ENCODE measurements at regions not wholly inside any gene's neighbourhood (a gene's known extent, or its start where the extent isn't known, plus 50 kb on each side); places are given as distances from the start of the nearest gene placed in this dataset.

DNA sequence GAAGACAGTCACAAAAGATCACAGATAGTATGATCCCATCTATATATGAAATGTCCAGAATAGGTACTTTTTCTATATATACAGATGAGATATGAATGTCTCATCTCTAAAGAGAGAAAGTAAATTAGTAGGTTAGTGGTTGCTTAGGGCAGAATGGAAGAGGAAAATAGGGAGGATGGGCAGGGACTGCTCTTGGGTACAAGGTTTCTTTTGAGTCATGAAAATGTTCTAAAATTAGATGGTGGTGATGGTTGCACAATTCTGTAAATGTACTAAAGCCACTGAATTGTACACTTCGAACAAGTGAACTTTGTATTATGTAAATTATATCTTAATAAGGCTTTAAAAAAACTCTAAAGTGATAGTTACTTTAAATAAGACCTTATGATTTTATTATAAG lies 59.6 kb upstream of the GRAMD2B start:
- TF ChIP-seq, protein P1, sequence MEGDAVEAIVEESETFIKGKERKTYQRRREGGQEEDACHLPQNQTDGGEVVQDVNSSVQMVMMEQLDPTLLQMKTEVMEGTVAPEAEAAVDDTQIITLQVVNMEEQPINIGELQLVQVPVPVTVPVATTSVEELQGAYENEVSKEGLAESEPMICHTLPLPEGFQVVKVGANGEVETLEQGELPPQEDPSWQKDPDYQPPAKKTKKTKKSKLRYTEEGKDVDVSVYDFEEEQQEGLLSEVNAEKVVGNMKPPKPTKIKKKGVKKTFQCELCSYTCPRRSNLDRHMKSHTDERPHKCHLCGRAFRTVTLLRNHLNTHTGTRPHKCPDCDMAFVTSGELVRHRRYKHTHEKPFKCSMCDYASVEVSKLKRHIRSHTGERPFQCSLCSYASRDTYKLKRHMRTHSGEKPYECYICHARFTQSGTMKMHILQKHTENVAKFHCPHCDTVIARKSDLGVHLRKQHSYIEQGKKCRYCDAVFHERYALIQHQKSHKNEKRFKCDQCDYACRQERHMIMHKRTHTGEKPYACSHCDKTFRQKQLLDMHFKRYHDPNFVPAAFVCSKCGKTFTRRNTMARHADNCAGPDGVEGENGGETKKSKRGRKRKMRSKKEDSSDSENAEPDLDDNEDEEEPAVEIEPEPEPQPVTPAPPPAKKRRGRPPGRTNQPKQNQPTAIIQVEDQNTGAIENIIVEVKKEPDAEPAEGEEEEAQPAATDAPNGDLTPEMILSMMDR (IDR thresholded peaks at IDR 0.05; ENCODE audit: low read depth, low read length, missing input control) = no peak
- peak; percentile 37 to 47 for TF ChIP-seq RAD21 (IDR thresholded peaks at IDR 0.05)
- TF ChIP-seq, protein P2, sequence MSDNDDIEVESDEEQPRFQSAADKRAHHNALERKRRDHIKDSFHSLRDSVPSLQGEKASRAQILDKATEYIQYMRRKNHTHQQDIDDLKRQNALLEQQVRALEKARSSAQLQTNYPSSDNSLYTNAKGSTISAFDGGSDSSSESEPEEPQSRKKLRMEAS (IDR thresholded peaks at IDR 0.05) = peak; percentile 49
- TF ChIP-seq, protein P3, sequence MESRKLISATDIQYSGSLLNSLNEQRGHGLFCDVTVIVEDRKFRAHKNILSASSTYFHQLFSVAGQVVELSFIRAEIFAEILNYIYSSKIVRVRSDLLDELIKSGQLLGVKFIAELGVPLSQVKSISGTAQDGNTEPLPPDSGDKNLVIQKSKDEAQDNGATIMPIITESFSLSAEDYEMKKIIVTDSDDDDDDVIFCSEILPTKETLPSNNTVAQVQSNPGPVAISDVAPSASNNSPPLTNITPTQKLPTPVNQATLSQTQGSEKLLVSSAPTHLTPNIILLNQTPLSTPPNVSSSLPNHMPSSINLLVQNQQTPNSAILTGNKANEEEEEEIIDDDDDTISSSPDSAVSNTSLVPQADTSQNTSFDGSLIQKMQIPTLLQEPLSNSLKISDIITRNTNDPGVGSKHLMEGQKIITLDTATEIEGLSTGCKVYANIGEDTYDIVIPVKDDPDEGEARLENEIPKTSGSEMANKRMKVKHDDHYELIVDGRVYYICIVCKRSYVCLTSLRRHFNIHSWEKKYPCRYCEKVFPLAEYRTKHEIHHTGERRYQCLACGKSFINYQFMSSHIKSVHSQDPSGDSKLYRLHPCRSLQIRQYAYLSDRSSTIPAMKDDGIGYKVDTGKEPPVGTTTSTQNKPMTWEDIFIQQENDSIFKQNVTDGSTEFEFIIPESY (IDR thresholded peaks at IDR 0.05) = peak; percentile 70

All from liver (tissue), 3 donors.